ENCODE measurements at regions not wholly inside any gene's neighbourhood (a gene's known extent, or its start where the extent isn't known, plus 50 kb on each side); places are given as distances from the start of the nearest gene placed in this dataset.

DNA sequence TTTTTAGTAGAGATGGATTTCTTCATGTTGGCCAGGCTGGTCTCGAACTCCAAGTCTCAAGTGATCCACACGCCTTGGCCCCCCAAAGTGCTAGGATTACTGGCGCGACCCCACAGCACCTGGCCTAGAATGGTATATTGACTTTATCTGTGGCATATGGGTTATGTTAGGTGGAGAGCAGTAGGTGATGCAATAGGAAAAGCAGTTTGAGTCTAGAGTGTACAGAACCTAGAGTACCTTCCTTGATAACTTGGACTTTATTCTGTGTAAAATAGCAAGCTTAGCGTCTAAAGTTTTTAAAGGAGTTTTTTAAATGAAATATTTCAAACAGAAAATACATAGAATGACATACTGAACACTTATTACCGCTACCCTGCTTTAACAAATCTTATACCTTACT, 139.5 kb upstream of the XIST start:
- no peak for TF ChIP-seq POLR2A (IDR thresholded peaks at IDR 0.05; ENCODE audit: extremely low read depth, insufficient read length)
- TF ChIP-seq, protein P1, sequence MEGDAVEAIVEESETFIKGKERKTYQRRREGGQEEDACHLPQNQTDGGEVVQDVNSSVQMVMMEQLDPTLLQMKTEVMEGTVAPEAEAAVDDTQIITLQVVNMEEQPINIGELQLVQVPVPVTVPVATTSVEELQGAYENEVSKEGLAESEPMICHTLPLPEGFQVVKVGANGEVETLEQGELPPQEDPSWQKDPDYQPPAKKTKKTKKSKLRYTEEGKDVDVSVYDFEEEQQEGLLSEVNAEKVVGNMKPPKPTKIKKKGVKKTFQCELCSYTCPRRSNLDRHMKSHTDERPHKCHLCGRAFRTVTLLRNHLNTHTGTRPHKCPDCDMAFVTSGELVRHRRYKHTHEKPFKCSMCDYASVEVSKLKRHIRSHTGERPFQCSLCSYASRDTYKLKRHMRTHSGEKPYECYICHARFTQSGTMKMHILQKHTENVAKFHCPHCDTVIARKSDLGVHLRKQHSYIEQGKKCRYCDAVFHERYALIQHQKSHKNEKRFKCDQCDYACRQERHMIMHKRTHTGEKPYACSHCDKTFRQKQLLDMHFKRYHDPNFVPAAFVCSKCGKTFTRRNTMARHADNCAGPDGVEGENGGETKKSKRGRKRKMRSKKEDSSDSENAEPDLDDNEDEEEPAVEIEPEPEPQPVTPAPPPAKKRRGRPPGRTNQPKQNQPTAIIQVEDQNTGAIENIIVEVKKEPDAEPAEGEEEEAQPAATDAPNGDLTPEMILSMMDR (IDR thresholded peaks at IDR 0.05; ENCODE audit: low read depth, low read length), result no peak
- no peak for TF ChIP-seq MYC (IDR thresholded peaks at IDR 0.05; ENCODE audit: low read depth, low read length)

Data from NB4 (cell line).